ENCODE measurements at regions not wholly inside any gene's neighbourhood (a gene's known extent, or its start where the extent isn't known, plus 50 kb on each side); places are given as distances from the start of the nearest gene placed in this dataset.

DNA sequence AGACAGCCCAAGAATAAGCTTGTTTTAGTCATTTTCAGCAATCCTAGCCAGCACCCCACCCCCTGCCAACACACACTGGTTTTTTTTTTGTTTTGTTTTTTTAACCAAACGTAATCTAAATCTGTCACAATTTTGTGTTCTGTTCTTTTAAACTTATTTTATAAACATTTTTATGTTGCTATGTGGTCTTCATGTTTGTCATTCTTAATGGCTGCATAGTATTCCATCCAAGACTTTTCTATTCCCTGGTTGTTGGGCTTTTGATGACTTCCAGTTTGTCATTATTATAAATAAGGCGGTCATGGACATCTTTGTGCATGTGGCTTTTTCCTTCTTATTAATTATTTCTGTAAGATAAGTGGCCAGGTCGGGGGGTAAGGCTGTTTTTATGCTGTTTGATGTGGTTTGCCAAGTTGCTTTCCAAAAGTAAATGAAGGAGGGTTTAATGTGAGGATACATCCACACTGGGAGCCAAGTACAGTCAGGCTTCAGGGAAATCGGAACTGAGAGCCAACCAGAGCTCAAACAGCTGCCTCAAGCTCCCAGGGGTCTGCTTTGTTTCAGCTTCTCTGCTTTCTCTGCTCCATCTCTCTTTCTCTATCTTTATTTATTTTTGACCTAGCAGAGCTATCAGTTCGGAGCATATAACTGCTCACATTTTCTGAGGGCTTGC lies 125.8 kb downstream of the VEGFA start:
- DNase-seq (ENCODE audit: low read depth in 1 of 2, low spot score in 1 of 2) = no peak
- Histone ChIP-seq H3K4me3 (replicated peaks; ENCODE audit: insufficient read depth, low read length) (no peak overlapping the region), H3K27ac (replicated peaks) (no peak overlapping the region), H3K27me3 (ENCODE audit: insufficient read depth, poor library complexity, severe bottlenecking) (peaks cover 4% of the 10 kb centered on the region)
- TF ChIP-seq POLR2AphosphoS5 (IDR thresholded peaks at IDR 0.05; ENCODE audit: low read depth) (no peak), GABPA (IDR thresholded peaks at IDR 0.05; ENCODE audit: low read depth) (no peak), SPI1 (IDR thresholded peaks at IDR 0.05; ENCODE audit: borderline replicate concordance, low read depth) (no peak)
- TF ChIP-seq, protein P1, sequence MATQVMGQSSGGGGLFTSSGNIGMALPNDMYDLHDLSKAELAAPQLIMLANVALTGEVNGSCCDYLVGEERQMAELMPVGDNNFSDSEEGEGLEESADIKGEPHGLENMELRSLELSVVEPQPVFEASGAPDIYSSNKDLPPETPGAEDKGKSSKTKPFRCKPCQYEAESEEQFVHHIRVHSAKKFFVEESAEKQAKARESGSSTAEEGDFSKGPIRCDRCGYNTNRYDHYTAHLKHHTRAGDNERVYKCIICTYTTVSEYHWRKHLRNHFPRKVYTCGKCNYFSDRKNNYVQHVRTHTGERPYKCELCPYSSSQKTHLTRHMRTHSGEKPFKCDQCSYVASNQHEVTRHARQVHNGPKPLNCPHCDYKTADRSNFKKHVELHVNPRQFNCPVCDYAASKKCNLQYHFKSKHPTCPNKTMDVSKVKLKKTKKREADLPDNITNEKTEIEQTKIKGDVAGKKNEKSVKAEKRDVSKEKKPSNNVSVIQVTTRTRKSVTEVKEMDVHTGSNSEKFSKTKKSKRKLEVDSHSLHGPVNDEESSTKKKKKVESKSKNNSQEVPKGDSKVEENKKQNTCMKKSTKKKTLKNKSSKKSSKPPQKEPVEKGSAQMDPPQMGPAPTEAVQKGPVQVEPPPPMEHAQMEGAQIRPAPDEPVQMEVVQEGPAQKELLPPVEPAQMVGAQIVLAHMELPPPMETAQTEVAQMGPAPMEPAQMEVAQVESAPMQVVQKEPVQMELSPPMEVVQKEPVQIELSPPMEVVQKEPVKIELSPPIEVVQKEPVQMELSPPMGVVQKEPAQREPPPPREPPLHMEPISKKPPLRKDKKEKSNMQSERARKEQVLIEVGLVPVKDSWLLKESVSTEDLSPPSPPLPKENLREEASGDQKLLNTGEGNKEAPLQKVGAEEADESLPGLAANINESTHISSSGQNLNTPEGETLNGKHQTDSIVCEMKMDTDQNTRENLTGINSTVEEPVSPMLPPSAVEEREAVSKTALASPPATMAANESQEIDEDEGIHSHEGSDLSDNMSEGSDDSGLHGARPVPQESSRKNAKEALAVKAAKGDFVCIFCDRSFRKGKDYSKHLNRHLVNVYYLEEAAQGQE (IDR thresholded peaks at IDR 0.05; ENCODE audit: insufficient replicate concordance, low read depth) = no peak
- TF ChIP-seq, protein P2, sequence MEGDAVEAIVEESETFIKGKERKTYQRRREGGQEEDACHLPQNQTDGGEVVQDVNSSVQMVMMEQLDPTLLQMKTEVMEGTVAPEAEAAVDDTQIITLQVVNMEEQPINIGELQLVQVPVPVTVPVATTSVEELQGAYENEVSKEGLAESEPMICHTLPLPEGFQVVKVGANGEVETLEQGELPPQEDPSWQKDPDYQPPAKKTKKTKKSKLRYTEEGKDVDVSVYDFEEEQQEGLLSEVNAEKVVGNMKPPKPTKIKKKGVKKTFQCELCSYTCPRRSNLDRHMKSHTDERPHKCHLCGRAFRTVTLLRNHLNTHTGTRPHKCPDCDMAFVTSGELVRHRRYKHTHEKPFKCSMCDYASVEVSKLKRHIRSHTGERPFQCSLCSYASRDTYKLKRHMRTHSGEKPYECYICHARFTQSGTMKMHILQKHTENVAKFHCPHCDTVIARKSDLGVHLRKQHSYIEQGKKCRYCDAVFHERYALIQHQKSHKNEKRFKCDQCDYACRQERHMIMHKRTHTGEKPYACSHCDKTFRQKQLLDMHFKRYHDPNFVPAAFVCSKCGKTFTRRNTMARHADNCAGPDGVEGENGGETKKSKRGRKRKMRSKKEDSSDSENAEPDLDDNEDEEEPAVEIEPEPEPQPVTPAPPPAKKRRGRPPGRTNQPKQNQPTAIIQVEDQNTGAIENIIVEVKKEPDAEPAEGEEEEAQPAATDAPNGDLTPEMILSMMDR (IDR thresholded peaks at IDR 0.05; ENCODE audit: insufficient read depth, low read length) = no peak

DNA sequence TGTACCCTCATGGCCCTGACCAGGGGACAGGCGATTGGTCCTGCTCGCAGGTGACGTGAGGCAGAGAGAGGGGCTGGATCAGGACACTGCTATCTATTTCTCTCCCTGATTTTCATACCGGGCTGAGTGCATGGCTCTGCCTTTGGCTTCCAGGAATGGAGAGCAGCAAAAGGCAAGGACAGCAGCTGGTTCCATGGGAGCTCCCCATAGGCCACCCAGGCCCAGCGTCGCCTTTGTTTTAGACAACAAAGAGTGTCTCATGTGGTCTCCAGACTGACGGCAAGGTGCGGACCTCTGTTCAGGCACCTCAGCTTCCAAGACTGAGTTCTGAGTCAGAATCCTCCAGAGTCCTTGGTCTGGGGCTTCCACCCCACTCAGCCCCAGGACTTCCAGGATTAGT lies 123.1 kb downstream of the VEGFA start:
- DNase-seq (ENCODE audit: low read depth in 1 of 2, low spot score in 1 of 2) = no peak

DNA sequence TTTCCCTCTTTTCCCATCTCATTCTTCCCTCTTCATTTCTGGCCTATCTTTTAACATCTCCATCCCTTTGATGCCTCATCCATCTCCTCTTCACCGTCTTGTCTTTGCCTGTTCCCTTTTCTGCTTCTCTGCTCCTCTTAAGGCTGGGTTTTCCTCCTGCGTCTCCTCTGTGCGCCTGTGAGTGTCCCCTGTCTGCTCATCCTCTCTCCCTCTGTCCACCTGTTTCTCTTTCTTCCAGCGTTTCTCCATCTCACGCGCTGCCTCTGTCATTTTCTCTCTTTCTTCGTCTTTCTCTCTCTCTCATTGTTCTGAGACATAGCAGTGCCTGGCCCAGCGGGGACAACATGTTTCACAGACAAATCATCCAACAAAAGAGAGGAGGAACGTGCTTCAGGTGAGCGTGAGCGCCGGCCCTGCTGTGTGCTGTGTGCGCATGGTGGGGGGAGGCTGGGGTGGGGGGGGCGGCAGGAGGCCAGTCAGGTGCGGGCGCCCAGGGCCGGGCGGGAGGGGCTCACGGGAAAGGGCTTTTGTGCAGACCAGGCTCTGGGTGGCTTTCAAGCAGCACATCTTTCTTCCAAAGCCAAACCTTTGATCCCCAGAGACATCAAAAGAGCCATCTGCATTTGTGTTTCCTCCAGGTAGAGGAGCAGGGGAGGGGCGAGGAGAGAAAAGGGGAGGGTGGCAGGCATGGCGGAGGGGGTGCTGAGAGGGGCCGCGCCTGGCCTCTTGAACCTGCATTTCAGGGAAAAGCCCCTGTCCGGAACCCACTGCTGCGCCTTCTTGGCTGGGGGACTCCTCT lies 121.3 kb downstream of the VEGFA start:
- DNase-seq (ENCODE audit: low read depth in 1 of 2, low spot score in 1 of 2) = no peak
- H3K27ac ChIP-seq (replicated peaks) = no peak overlapping the region
- H3K4me3 ChIP-seq (replicated peaks; ENCODE audit: insufficient read depth, low read length) = no peak overlapping the region
- peaks cover 4% of the 10 kb centered on the region for H3K27me3 ChIP-seq (ENCODE audit: insufficient read depth, poor library complexity, severe bottlenecking)
- TF ChIP-seq, protein P1 (IDR thresholded peaks at IDR 0.05; ENCODE audit: insufficient replicate concordance, low read depth) = no peak
- TF ChIP-seq, protein P2 (IDR thresholded peaks at IDR 0.05; ENCODE audit: insufficient read depth, low read length) = no peak
- TF ChIP-seq SPI1 (IDR thresholded peaks at IDR 0.05; ENCODE audit: borderline replicate concordance, low read depth) (no peak), GABPA (IDR thresholded peaks at IDR 0.05; ENCODE audit: low read depth) (no peak), POLR2AphosphoS5 (IDR thresholded peaks at IDR 0.05; ENCODE audit: low read depth) (no peak)

More for the DNA sequence above, 123.1 kb downstream of the VEGFA start:
- Histone ChIP-seq H3K27me3 (ENCODE audit: insufficient read depth, poor library complexity, severe bottlenecking) (peaks cover 4% of the 10 kb centered on the region), H3K4me3 (replicated peaks; ENCODE audit: insufficient read depth, low read length) (no peak overlapping the region), H3K27ac (replicated peaks) (no peak overlapping the region)
- TF ChIP-seq, protein P2 (IDR thresholded peaks at IDR 0.05; ENCODE audit: insufficient read depth, low read length) = no peak
- no peak for TF ChIP-seq GABPA (IDR thresholded peaks at IDR 0.05; ENCODE audit: low read depth)
- TF ChIP-seq POLR2AphosphoS5 (IDR thresholded peaks at IDR 0.05; ENCODE audit: low read depth) = no peak
- TF ChIP-seq SPI1 (IDR thresholded peaks at IDR 0.05; ENCODE audit: borderline replicate concordance, low read depth) = no peak
- TF ChIP-seq, protein P1 (IDR thresholded peaks at IDR 0.05; ENCODE audit: insufficient replicate concordance, low read depth) = no peak
